GM20000 (cell line): ENCODE measurements at regions not wholly inside any gene's neighbourhood (a gene's known extent, or its start where the extent isn't known, plus 50 kb on each side); places are given as distances from the start of the nearest gene placed in this dataset.

Experiments used
- DNase-seq: peaks from one replicate; pipeline ENCODE4 v3.0.0; 2012; ENCODE audit warnings: low spot score
- CTCF ChIP-seq: IDR thresholded peaks from 2 replicates; pipeline ENCODE4 v1.5.1; 2012; ENCODE audit warnings: mild to moderate bottlenecking, control low read depth; ENCODE audit errors: extremely low read depth, missing control alignments

GRCh38 chr4:66429276-66429675, 759.0 kb upstream of the EPHA5 start:
- TF ChIP-seq CTCF, result no peak

GRCh38 chr4:66416425-66416824, 746.1 kb upstream of the EPHA5 start:
- DNase-seq, result no peak
- no peak for TF ChIP-seq CTCF

More at GRCh38 chr4:66429276-66429675, 759.0 kb upstream of the EPHA5 start:
- DNase-seq, result no peak

DNA sequence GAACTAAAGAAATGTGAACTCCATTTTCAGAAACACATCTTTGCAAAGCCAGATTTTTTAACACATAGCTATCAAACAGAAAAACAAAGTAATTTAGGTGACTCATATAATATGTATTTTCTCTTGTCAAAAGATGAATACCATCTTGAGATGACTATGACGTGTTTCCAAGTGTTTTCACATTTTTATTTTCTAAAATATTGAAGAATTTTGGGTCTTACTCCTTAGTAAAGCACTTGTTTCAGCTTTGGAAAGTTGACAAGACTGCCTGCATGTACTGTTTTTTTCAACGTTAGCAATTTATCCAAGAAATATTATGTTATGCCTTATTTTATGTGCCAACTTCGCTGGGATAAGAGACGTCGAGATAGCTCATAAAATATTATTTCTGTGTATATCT, 733.9 kb upstream of the EPHA5 start:
- TF ChIP-seq CTCF, result no peak
- no peak for DNase-seq

- TF ChIP-seq CTCF, result no peak
- no peak for DNase-seq
Measured at GRCh38 chr4:66376921-66377320, 706.6 kb upstream of the EPHA5 start.

- no peak for TF ChIP-seq CTCF
- DNase-seq, result no peak
Measured at GRCh38 chr4:66376396-66376795, 706.1 kb upstream of the EPHA5 start.

- TF ChIP-seq CTCF, result no peak
- no peak for DNase-seq
Measured at GRCh38 chr4:66373268-66373667, 703.0 kb upstream of the EPHA5 start.

DNA sequence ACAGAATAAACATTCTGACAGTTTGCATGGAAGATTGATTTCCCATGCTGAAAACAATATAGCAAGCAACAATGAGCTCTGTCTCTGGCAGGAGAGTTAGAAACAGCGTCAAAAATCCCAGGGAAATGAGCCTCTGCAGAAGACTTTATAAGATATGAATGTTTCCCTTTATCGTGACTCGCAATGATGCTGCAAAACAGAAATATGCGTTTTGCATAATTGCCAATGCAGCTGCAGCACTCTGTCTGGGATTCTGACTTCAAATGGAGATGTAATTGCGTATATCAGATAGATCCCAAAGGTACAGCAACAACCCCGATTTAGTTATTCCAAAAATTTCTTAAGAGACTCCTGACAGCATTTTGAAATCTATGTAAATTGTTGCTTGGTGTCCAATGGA, 702.4 kb upstream of the EPHA5 start:
- no peak for DNase-seq
- no peak for TF ChIP-seq CTCF
